ENCODE measurements at regions not wholly inside any gene's neighbourhood (a gene's known extent, or its start where the extent isn't known, plus 50 kb on each side); places are given as distances from the start of the nearest gene placed in this dataset.

DNA sequence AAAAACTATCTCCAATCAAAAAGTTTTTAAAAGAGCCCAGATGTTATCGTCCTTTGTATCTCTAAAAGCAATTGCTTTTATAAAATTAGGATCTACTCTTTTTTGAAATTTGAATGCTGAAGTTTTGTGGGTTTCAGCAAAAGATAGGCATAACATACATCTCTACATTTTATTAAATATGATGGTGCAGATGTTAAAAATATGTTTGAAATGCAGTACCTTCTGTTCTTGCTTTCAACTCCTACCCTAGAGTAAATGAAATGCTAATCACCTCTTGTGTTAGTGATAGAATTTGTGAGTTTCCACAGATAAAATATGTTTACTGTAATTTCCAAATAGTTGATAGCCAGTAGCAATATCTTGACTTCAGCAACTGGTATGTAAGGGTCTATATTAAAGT lies 95.7 kb upstream of the VPREB1 start:
- no peak for DNase-seq (ENCODE audit: low spot score)

DNA sequence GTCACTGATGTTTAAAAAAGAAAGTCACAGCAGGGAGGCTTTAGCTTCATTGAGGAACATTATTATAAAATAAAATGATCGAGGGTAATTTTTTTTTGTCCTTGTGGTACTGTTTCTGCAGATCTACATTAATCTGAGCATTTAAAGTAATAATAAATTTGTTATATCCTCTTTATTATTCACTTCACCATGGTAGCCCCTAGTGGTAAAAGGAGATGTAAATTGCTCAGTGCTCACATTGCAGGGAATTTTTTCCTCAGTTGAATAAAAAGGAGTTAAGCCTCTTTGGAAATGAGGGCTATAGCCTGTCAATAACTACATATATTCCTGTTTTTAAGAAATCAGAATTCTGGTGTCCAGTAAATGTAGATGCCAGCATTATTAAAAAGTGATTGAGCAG lies 99.7 kb upstream of the VPREB1 start:
- no peak for DNase-seq (ENCODE audit: low spot score)

DNA sequence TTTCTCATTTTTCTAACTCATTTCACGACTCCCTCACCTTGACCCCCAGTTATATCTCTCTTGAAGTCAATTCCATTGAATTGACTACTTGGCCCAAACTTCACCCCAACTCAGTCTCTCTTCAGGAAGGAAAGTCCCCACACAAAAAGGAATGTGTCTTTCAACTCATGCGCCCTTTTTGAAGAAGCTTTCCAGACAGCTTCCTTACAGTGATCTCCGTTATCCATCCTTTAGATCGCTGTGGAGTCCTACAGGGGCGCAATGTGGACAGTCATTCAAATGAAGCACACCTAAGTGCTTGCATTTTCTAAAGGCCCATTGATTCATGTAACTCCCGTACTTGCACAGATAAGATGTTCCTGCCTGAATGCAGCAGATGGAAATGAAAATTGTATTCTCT lies 101.1 kb upstream of the VPREB1 start:
- DNase-seq (ENCODE audit: low spot score) = no peak

DNA sequence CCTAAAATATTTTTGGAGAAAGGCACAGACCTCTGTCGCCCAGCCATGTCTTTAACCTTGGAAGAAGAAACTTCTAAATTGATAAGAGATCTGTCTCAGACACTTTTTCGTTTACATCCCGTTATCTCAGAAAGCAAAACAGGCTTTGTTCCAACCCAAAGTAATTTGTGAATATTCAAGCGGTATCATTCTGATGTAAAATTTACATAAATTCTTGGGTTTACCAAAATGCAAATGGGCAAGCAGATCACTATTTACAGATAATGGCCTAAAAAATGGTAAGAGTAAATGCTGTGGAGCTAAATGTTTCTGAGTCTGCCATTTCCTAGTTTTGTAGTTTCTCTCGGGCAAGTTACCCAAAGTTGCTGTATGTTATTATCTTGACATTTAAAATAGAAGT lies 101.9 kb upstream of the VPREB1 start:
- DNase-seq (ENCODE audit: low spot score) = no peak

DNA sequence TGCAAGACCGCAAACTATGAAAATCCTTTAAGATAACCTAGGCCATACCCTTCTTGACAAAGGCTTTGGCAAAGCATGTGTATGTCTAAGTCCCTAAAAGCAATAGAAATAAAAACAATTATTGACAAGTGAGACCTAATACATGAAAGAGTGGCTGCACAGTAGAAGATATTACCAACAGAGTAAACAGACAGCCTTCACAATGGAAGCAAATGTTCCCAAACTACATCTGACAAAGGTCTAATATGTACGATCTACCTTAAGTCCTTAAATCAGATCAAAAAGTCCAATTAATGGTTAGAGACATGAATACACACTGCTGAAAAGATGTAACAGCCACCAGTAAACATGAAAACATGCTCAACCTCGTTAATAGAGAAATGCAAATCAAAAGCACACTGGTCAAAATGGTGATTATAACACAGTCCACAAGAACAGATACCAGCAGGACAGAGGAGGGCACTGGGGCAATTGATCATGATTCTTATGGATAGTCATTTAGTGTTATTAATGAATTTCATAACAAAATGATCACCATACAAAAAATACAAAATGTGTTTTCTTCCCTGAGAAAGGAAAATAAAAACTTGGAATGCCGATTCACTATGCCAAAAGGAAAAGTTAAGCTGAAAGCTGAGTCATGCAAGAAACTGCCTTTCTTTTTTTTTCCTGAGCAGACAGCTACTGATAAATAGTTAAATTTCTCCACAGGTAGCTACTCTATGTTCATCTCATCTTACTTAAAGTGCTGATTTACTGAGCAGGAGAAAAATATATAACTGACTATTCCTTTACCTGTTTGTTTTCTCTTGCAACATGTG lies 102.6 kb upstream of the VPREB1 start:
- no peak for DNase-seq (ENCODE audit: low spot score)

DNA sequence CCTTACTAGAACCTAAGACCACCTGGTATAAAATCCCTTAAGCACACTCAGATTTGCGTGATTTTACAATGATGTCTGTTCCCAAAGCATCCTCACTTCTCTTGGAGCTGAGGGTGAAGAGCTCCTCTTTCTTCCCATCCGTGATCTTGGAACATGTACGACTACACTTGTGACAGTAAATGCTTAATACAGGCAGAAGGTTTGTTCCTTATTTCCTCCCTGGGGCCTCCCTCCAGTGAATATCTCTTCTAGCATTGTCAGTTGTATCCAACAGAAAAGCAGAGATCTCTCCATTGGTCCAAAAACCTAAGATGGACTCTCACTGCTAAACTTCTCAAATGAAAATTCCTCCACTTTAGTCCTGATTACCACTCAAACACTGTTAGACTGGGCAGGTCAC lies 103.6 kb upstream of the VPREB1 start:
- DNase-seq (ENCODE audit: low spot score) = no peak

DNA sequence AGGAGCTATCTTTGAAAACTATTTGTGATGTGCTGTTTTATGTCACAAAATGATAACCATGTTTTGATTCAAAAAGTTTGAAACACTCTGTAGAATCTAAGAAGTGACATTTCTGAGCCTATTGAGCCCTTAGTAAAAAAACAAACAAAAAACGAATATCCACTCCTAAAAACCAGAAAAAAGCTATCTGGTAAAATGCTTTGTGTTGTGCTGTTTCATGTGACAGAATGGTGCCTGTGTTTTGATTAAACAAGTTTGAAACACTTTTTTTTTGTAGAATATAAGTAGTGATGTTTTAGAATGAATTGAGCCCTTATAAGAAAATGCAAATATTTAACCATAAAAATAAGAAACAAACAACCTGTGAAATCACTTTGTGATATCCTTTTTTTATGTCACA lies 105.2 kb upstream of the VPREB1 start:
- no peak for DNase-seq (ENCODE audit: low spot score)

DNA sequence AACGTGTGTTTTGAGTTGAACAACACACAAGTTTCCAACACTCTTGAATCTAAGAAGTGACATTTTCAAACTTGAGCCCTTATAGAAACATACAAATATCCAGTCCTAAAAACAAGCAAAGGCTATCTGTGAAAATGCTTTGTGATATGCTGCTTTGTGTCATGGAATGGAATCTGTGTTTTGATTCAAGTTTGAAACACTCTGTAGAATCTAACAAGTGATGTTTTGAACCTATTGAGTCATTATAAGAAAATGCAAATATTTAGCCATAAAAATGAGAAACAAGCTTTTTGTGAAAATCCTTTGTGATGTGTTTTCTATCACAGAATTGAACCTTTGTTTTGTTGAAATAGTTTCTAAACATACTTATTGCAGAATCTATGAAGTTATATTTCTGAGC lies 105.7 kb upstream of the VPREB1 start:
- DNase-seq (ENCODE audit: low spot score) = no peak

DNA sequence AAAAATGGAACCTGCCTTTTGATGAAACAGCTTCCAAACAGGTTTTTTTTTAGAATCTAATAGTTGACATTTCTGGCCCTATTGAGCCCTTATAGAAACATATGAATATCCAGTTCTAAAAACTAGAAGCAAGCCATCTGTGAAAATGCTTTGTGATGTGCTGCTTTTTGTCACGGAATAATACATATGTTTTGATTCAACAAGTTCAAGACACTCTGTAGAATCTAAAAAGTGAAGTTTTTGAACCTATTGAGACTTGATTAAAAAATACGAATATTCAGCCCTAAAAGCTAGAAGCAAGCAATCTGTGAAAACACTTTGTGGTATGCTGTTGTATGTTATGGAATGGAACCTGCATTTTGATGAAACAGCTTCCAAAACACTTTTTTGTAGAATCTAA lies 106.7 kb upstream of the VPREB1 start:
- no peak for DNase-seq (ENCODE audit: low spot score)

DNA sequence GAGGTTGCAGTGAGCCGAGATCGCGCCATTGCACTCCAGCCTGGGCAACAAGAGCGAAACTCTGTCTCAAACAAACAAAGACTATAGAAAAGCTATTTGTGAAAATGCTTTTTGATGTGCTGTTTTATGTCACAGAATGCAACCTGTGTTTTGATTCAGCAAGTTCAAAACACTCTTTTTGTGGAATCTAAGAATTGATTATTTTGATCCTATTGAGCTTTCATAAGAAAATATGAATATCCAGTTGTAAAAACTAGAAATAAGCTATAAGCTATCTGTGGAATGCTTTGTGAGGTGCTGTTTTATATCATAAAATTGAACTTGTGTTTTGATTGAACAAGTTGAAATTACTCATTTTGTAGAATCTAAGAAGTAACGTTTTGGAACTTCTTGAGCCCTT lies 110.7 kb upstream of the VPREB1 start:
- DNase-seq (ENCODE audit: low spot score) = no peak

DNA sequence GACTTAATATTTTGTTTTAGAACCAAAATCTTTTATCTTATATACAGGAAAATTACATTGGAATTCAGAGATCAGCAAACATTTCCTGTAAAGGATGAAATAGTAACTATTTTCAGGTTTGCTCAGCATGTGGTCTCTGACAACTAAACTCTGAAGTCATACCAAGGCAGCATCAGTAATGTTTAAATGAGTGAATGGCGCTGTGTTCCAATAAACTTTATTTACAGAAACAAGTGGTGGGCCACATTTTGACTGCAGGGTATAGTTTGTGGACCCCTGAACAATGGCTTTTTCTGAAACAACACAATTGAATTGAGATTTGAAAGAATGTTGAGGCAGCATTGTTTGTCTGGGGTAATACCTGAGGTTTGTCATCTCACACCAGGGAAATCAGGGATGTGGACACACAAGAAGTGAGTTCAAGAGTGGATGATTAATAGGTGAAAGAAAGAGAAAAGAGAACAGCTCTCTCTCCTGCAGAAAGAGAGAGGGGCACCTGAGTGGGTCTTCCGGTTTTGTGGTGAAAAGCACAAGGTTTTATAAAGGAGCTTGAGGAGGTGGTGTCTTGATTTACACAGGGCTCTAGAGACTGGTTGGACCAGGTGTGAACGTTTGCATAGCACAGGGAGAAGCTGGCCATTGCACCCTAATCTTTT lies 113.5 kb upstream of the VPREB1 start:
- peak; percentile 59 for DNase-seq (ENCODE audit: low spot score)

DNA sequence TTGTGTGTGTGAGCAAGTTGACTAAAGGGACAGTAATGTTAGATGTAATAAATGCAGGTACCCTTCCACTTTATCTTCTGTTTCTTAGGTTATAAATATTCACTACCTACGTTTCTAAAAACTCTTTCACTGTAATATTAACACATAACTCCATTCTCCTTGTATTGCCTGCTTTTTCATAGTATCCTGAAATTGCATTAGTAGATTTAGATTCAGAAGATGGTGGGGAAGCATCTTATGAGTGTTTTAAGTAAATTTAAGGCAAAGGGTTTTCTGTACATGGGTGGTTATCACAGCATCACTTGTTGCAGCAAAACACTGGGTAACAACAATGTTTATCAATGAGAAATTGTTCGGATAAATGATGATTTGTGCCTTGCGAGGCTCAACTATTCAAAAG lies 115.2 kb upstream of the VPREB1 start:
- no peak for DNase-seq (ENCODE audit: low spot score)

DNA sequence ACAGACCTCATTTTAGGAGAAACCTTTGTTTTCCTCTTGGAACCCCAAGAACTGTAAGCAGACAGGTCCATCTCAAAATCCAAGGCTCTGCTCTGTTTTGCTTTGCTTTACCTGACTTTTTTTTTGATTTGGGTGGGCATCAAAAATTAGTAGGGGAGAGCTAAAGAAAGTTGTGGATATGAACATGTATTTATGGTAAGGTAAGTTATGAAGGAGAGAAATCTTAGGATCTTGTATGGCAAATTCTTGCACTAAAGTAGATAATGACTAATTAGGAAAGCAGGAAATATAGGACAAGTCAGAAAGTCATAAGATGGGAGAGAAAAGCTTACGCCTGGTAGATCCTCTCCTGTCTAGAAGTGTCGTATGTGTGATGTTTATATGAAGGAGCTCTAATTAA lies 116.1 kb upstream of the VPREB1 start:
- no peak for DNase-seq (ENCODE audit: low spot score)

DNA sequence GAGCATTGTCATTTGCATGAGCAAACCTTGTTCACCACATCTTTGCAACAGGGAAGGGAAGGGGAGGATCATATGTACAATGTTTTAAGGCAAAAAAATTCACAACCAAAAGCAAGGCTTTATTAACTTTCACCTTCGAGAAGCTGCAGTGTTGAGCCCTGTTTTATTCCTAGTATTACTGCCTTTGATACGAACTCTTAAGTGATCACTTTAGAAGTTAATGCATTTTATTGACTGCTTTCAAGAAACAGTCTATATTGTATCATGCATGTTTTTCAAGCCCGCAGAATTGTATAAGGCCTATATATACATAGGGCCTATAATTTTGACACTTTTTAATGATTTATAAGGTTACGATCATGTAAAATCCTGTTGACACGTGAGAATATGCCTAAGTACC lies 117.5 kb upstream of the VPREB1 start:
- no peak for DNase-seq (ENCODE audit: low spot score)

DNA sequence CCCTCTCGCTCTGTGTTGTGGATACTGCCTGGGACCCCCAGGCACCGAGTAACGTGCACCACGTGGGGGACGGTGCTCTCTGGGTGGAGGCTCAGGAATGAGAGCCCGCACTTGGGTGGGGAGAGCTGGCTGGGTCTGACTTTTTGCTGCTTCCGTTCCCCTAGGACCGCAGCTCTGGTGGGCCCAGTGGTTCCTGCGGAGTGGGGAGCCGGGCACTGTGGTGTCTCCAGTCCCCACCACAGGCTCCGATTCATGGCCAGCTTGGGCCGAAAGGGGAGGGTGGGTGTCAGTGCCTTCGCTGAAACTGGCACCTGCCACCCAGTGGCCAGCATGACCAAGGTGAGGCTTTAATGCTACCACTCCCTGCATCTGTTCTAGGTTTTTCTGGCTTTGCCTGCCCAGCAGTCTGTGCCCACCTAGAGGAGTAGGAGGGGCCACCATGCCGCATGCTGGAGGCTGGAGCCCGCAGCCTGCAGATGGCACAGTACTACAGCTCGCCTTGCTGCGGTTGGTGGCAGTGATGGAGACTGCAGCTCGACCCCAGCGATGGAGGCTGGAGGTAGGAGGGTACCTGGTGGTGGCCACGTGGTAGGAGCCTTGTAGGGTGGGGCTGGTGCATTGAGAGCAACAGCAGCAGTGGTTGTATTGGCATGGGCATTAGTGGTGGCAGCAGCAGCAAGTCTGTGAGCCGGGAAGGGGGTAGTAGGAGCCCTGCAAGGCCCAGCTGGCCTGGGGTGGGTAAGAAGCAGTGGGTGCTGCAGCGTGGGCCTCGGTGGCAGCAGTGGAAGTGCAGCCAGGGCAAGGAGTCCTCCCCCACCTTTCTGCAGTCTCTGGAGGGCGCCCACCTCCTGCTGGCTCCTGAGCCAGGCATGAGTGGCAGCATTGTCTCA lies 118.8 kb upstream of the VPREB1 start:
- no peak for DNase-seq (ENCODE audit: low spot score)

DNA sequence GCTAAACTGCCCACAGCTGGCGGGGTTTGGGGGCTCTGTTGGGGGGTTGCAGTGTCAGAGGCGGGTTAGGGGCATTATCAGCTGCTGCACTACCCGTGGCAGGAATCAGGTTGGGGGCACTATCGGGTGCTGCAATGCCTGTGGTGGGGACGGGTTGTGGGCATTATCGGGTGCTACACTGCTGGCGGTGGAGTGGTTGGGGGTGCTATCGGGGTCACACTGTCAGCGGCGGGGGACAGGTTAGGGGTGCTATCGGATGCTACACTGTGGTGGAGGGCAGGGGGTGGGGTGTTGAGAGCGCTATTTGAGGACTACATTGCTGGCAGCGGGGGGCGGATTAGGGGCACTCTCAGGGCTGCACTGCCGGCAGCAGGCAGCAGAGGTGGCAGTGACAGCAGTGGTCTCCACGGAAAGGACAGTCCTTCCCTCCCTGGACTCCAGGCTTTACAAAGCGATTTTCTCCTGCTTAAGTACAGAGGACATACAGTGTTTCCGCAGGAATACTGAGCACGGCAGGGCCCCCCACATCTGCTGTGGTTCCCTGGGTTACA lies 119.5 kb upstream of the VPREB1 start:
- no peak for DNase-seq (ENCODE audit: low spot score)

DNA sequence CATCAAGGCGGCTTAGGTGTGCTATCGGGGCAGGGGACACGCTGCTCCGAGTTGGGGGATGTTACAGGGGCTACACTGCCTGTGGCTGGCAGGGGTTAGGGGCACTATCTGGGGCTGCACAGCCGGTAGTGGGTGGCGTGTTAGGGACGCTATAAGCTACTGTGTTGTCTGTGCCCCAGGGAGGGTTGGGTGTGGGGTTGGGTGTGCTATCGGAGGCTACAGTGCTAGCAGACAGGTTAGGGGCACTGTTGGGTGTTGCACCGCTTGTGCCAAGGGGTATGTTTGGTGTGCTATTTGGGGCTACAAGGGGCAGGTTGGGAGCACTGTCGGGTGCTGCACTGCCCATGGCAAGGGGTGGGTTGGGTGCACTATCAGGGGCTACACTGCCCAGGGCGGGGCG lies 120.2 kb upstream of the VPREB1 start:
- DNase-seq (ENCODE audit: low spot score) = no peak

DNA sequence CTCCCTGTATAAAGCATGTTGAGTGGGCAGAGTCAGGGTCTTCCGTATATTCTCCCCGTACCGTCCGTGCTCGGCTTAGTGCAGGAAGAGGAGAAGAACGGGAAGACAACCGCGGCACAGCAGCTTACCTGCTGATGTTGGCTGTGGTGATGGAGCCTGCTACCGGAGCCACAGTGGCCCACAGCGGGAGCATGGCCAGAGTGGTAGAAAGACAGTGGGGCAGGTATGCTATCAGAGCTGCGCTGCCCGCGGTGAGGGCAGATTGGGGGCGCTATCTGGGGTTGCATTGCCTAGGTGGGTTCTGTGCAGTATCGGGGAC lies 120.7 kb upstream of the VPREB1 start:
- no peak for DNase-seq (ENCODE audit: low spot score)

DNA sequence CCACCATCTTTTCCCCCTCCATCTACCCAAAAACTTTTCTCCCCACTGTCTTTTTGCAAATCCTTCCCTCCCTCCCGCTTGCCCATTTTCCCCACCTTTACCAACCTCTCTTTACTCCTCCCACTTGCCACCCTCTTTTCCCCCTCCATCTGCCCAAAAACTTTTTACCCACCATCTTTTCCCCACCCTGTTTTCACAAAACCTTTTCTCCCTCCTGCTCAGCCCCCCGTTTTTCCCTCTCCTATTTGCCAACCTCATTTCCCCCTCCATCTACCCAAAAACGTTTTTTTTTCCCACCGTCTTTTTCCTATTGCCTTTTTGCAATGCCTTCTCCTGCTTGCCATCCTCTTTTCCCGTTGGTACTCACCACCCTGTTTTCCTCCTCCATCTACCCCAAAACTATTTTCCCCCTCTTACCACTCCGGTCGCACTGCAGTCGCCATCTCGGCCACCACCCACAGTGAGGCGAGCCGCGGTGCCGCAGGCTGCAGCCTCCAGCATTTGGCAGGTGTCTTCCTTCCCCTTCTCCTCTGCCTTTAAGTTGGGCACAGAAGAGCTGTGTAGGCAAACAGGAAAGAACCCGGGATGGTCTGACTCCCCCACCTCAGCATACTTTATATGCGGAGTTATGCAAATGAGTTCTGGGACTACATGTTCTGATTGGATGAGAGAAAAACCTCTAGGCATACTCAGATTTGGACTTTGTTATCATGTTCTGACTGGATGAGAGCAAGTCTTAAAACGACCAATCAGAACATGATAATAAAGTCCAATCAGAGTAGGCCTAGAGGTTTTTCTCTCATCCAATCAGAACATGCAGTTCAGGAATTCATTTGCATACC lies 121.2 kb upstream of the VPREB1 start:
- no peak for DNase-seq (ENCODE audit: low spot score)

DNA sequence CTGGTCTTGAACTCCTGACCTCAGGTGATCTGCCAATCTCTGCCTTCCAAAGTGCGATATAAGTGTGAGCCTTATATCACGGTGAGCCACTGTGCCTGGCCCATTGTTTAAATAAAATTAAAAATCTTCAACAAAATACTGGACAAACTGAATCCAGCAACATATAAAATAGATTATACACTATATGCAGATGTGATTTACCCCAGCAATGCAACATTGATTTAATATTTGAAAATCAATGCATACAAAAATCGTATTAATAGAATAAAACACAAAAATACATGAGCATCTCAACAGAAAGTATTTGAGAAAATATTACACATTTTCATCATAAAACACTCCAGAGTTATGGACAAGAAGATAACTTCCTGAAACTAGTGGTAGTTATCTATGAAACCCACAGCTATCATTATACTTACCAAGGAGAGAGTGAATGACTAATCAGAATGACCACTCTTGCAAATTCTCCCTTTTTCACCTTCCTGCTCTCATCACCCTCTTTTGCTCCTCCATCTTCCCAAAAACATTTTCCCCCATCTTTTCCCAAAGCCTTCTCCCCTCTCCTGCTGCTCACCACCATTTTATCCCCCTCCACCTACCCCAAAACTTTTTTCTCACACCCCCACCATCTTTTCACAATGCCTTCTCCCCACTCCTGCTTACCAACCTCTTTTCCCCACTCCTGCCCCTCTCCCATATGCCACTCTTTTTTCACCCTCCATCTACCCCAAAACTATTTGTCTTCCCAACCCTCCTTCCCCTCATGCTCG lies 122.1 kb upstream of the VPREB1 start:
- DNase-seq (ENCODE audit: low spot score) = no peak

DNA sequence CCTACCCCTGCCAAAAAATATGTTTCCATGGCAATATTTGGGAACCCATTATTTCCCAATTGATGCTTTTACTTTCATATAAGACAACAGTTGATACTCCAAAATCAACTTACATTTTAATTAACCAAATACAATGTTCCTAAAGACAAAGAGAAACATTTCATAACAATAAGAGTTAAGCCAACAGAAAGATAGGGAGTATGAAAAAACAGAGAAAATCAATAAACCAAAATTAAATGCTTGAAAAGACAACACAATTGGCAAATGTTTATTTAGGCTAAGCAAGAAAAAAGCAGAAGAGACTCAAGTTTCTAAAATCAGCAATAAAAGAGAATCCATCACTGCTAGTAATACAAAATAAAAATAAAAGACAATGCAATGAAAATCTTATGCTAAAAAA lies 123.1 kb upstream of the VPREB1 start:
- DNase-seq (ENCODE audit: low spot score) = no peak
